PC-9 (cell line): ENCODE measurements at regions not wholly inside any gene's neighbourhood (a gene's known extent, or its start where the extent isn't known, plus 50 kb on each side); places are given as distances from the start of the nearest gene placed in this dataset.

Experiments
- BruUV-seq: library from RNA; stranded (reverse); fragments of 400-500 nt; replicated peaks from 2 replicates; lab custom pipeline; 2021; lab: Mats Ljungman, UMichigan
- CTCF ChIA-PET: fragments of 300-600 bp; sonication (Branson Sonifier 250); formaldehyde crosslinking; loops from one replicate; lab custom pipeline; 2022; ENCODE audit warnings: antibody characterized with exemption; lab: Charles Lee
- POLR2A ChIA-PET: fragments of 300-600 bp; sonication (Branson Sonifier 250); formaldehyde crosslinking; loops from one replicate; lab custom pipeline; 2022; ENCODE audit warnings: antibody characterized with exemption; ENCODE audit not compliant: unreplicated experiment; lab: Charles Lee
- DNase-seq, 2 experiments: peaks; one replicate each; pipeline versions ENCODE4 v3.0.0 to v3.0.0-alpha.2; 2015 to 2022; ENCODE audit warnings: mixed read lengths in 1 of 2
- H2AFZ ChIP-seq: fragments of 200-600 bp; sonication (generic); 2 replicates; pipeline ENCODE4 v1.8.1; 2017; ENCODE audit warnings: antibody characterized with exemption
- H3F3A ChIP-seq: fragments of 200-600 bp; sonication (generic); 2 replicates; pipeline ENCODE4 v1.8.1; 2017; ENCODE audit warnings: antibody characterized with exemption, mild to moderate bottlenecking, low read depth; ENCODE audit not compliant: insufficient read depth
- H3K27ac ChIP-seq: fragments of 200-600 bp; sonication (generic); 2 replicates; pipeline ENCODE4 v1.6.1; 2016; ENCODE audit warnings: mixed run types
- H3K27me3 ChIP-seq: fragments of 200-600 bp; sonication (generic); 2 replicates; pipeline ENCODE4 v1.6.1; 2016; ENCODE audit warnings: low read depth, mixed run types; ENCODE audit not compliant: insufficient read depth
- H3K36me3 ChIP-seq: fragments of 200-600 bp; sonication (generic); 2 replicates; pipeline ENCODE4 v1.6.1; 2016; ENCODE audit warnings: low read depth, mixed run types
- H3K4me1 ChIP-seq: fragments of 200-600 bp; sonication (generic); replicated peaks from 2 replicates; pipeline ENCODE4 v1.6.1; 2016; ENCODE audit warnings: mixed run types; ENCODE audit not compliant: insufficient read depth
- H3K4me2 ChIP-seq: fragments of 200-600 bp; sonication (generic); 2 replicates; pipeline ENCODE4 v1.6.1; 2017; ENCODE audit warnings: mixed run types
- H3K4me3 ChIP-seq: fragments of 200-600 bp; sonication (generic); 2 replicates; pipeline ENCODE4 v1.6.1; 2016; ENCODE audit warnings: mixed run types
- H3K79me2 ChIP-seq: fragments of 200-600 bp; sonication (generic); 2 replicates; pipeline ENCODE4 v1.6.1; 2017; ENCODE audit warnings: low read depth, mixed run types
- H3K9me2 ChIP-seq: fragments of 200-600 bp; sonication (generic); 2 replicates; pipeline ENCODE4 v1.8.1; 2017; ENCODE audit warnings: mild to moderate bottlenecking; ENCODE audit not compliant: insufficient read depth
- H3K9me3 ChIP-seq: fragments of 200-600 bp; sonication (generic); 2 replicates; pipeline ENCODE4 v1.8.1; 2016; ENCODE audit warnings: low read depth; ENCODE audit not compliant: insufficient read depth
- H4K20me1 ChIP-seq: fragments of 200-600 bp; sonication (generic); 2 replicates; pipeline ENCODE4 v1.8.1; 2017; ENCODE audit not compliant: insufficient read depth
- EZH2 ChIP-seq: fragments of 200-600 bp; sonication (generic); IDR thresholded peaks from 2 replicates; pipeline ENCODE4 v1.8.0; 2017; ENCODE audit warnings: antibody characterized with exemption, low read depth
- intact Hi-C: fragments of 100-400 bp; cut with micrococcal nuclease; formaldehyde crosslinking; loops from one replicate; pipeline ENCODE4 v1.10.0; 2022; ENCODE audit not compliant: unreplicated experiment
- TF ChIP-seq, protein P1 (sequence below): fragments of 200-600 bp; sonication (generic); conservative IDR thresholded peaks from 2 replicates; pipeline ENCODE4 v1.6.1; 2017; ENCODE audit warnings: mixed run types, antibody characterized with exemption, mild to moderate bottlenecking, moderate library complexity

DNA sequence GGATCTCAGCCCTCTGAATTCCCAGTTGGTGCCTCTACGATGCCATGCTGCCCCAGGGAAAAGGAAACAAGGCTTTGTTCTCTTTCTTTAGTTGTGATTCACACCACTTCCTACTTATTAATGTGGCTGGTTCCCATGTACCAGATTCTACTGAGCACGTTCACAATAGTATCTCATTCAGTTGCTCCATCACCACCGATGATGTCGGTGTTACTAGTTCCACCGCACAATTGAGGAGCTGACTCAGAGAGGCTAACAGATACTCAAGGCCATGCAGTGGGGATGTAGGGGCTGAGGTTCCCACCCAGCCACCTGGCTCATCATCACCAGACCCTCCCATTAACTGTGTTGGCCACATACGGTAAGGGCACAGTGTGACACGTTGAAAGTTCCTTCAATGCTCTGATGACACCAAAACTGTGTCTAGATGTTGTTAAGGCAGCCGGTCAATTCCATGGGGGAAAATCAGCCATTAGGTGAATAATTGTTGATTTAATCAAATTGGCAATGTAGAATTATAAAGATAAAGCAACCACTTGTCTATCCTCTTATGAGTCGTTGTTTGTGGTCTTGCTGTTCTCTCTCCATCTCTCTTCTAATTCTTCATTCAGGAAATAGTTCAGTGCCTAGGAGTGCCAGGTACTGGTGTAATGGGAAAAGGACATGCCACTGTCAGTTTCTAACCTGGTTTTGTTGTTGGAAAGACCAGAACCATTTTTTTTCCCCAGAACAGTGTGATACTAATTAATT lies 244.2 kb upstream of the CRY1 start:
- intact Hi-C loops, result no loop called here
- H3K79me2 ChIP-seq, result peaks cover 60% of the 10 kb centered on the region
- no peaks in the 10 kb centered on the region for H3K9me2 ChIP-seq
- no TSS peak for BruUV-seq
- H3K36me3 ChIP-seq, result no peaks in the 10 kb centered on the region
- DNase-seq, result peak in 1 of 2 experiments; percentile 72
- TF ChIP-seq, protein P1, sequence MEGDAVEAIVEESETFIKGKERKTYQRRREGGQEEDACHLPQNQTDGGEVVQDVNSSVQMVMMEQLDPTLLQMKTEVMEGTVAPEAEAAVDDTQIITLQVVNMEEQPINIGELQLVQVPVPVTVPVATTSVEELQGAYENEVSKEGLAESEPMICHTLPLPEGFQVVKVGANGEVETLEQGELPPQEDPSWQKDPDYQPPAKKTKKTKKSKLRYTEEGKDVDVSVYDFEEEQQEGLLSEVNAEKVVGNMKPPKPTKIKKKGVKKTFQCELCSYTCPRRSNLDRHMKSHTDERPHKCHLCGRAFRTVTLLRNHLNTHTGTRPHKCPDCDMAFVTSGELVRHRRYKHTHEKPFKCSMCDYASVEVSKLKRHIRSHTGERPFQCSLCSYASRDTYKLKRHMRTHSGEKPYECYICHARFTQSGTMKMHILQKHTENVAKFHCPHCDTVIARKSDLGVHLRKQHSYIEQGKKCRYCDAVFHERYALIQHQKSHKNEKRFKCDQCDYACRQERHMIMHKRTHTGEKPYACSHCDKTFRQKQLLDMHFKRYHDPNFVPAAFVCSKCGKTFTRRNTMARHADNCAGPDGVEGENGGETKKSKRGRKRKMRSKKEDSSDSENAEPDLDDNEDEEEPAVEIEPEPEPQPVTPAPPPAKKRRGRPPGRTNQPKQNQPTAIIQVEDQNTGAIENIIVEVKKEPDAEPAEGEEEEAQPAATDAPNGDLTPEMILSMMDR, result no peak
- no peak for TF ChIP-seq EZH2
- no peaks in the 10 kb centered on the region for H4K20me1 ChIP-seq
- no peak overlapping the region for H2AFZ ChIP-seq
- H3K4me2 ChIP-seq, result peak overlapping the region; percentile 34
- H3K9me3 ChIP-seq, result no peaks in the 10 kb centered on the region
- CTCF ChIA-PET, result no interaction called here
- no peak overlapping the region for H3K4me3 ChIP-seq
- H3K27ac ChIP-seq, result peak overlapping the region; percentile 69
- POLR2A ChIA-PET, result no interaction called here
- no peaks in the 10 kb centered on the region for H3K27me3 ChIP-seq
- peaks cover 7% of the 10 kb centered on the region for H3F3A ChIP-seq
- H3K4me1 ChIP-seq, result peaks cover 21% of the 10 kb centered on the region

DNA sequence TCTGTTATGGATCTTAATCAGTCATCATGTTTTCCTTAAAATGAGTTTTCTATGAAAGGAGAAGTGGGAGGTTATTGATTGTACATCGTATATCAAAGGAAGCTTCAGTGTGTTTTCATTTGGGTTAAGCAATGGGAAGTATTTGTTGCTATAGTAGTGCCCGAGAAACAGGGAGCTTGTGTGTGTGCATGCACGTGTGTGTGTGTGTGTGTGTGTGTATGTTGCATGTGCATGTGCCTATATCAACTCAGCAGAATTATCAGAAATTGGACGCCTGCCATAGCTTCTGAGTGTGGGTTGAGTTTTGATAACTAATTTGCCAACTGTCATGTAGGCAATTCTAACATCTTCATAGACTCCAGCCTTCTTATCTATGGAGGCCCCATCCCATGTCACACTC lies 246.1 kb upstream of the CRY1 start:
- Histone ChIP-seq H3K79me2 (peaks cover 69% of the 10 kb centered on the region), H3K9me2 (no peaks in the 10 kb centered on the region), H3K9me3 (no peaks in the 10 kb centered on the region; the same call in 1 of the 2 replicates), H3F3A (peaks cover 21% of the 10 kb centered on the region), H3K36me3 (no peaks in the 10 kb centered on the region), H3K4me3 (no peak overlapping the region), H3K4me2 (no peak overlapping the region), H2AFZ (no peak overlapping the region), H3K4me1 (peaks cover 36% of the 10 kb centered on the region), H4K20me1 (no peaks in the 10 kb centered on the region), H3K27me3 (no peaks in the 10 kb centered on the region), H3K27ac (no peak overlapping the region)
- TF ChIP-seq EZH2, result no peak
- TF ChIP-seq, protein P1, result no peak
- ChIA-PET POLR2A (no interaction called here), CTCF (no interaction called here)
- BruUV-seq, result no TSS peak
- no peak for DNase-seq
- intact Hi-C loops, result no loop called here

DNA sequence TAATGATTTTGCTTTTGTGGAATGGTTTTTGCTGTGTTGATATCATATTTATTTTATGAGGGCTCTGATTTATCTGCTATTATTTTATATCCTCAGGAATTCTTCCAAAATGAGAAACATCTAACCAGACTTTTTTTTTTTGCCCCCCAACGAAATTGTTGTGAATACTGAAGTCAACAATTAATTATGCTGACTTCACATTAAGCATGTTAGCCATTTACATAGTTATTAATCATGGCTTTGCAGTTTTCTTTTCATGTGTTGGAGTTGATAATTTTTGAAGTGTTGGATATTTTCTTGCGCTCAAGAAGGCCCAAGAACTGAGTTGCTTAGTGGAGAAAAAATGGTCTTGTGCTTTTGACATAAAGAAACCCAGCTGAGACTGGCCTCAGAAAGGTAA lies 246.6 kb upstream of the CRY1 start:
- Histone ChIP-seq H3K79me2 (peaks cover 72% of the 10 kb centered on the region), H3F3A (peaks cover 25% of the 10 kb centered on the region), H3K27ac (no peak overlapping the region), H3K4me3 (no peak overlapping the region), H3K27me3 (no peaks in the 10 kb centered on the region), H4K20me1 (no peaks in the 10 kb centered on the region), H3K36me3 (no peaks in the 10 kb centered on the region), H3K4me2 (no peak overlapping the region), H3K9me3 (no peaks in the 10 kb centered on the region; the same call in 1 of the 2 replicates), H3K4me1 (peaks cover 40% of the 10 kb centered on the region), H2AFZ (no peak overlapping the region), H3K9me2 (no peaks in the 10 kb centered on the region)
- no peak for TF ChIP-seq EZH2
- TF ChIP-seq, protein P1, result no peak
- no peak for DNase-seq
- intact Hi-C loops, result no loop called here
- POLR2A ChIA-PET, result no interaction called here
- CTCF ChIA-PET, result no interaction called here
- no TSS peak for BruUV-seq
